GM12872 (cell line): ENCODE measurements at regions not wholly inside any gene's neighbourhood (a gene's known extent, or its start where the extent isn't known, plus 50 kb on each side); places are given as distances from the start of the nearest gene placed in this dataset.

Experiments
- CTCF ChIP-seq: IDR thresholded peaks from 3 replicates; pipeline ENCODE4 v1.5.1; 2011; ENCODE audit warnings: low read depth, mild to moderate bottlenecking, low read length, moderate library complexity; ENCODE audit not compliant: insufficient read depth

DNA sequence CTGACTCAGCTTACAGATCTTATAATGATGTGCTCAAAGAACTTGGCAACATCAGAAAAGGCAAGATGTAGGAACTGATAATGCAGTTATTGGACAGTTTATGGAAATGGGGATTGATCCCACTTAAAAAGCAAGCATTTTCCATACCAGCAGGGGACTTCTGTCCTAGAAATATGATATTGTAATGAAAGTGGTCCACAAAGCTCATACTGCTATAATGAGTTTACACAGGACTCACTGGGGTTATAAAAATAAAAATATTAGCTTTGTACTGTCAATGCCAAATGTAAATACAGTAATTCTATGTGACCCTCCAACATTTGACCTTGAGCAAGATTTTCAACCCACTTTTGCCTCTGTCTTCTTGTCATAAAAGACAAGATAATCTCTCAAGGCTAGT, 145.5 kb upstream of the SEM1 start:
- TF ChIP-seq CTCF: no peak

GRCh38 chr7:96855691-96856090, 146.0 kb upstream of the SEM1 start:
- no peak for TF ChIP-seq CTCF

GRCh38 chr7:96869538-96869937, 135.8 kb upstream of the DLX6 start:
- TF ChIP-seq CTCF: no peak

GRCh38 chr7:96870185-96870584, 135.2 kb upstream of the DLX6 start:
- no peak for TF ChIP-seq CTCF

DNA sequence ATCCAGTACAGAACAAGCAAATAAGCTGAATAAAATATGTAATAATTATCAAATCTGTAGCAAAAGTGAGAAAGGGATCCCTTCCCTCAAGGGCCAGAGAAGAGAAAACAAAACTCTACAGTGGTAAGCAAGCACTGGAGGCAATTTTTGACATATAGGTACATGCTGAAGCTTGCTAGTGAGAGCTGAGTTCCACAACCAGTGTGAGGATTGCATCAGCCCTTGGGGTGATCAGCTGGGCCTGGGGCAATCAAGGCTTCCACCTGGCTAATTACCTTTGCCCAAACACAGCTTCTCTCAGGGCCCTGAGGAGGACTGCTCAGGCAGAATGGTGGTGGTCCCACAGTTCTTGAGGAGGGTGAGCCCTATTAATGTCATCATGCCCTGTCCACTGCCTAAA, 134.4 kb upstream of the DLX6 start:
- TF ChIP-seq CTCF: no peak

- no peak for TF ChIP-seq CTCF
Measured at GRCh38 chr7:96887426-96887825, 117.9 kb upstream of the DLX6 start.

DNA sequence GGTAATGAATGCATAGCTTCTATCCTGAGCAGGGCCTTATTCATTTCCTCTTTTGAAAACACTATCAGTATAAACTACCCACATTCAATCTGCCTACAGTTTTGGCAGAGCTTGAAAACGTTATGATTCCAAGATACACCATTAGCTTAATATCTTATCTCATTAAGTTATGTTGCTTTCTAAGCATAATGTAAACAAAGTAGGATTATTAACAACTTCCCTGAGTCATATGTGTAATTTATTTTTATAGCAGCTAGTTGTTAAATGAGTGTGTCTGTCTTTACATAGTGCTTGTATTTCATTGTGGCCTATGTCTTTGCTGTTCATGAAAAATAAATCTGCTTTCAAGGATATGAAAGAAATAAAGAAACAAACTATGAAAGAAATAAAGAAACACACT, 106.2 kb upstream of the DLX6 start:
- no peak for TF ChIP-seq CTCF

GRCh38 chr7:96901822-96902445, 103.4 kb upstream of the DLX6 start:
- no peak for TF ChIP-seq CTCF
